ENCODE measurements at regions not wholly inside any gene's neighbourhood (a gene's known extent, or its start where the extent isn't known, plus 50 kb on each side); places are given as distances from the start of the nearest gene placed in this dataset.

- no peak for TF ChIP-seq MEF2D (CRISPR knock-in tag; IDR thresholded peaks at IDR 0.05)
- TF ChIP-seq CHD4 (IDR thresholded peaks at IDR 0.05; ENCODE audit: borderline replicate concordance, low read length): no peak
- TF ChIP-seq CTCF (CRISPR knock-in tag; IDR thresholded peaks at IDR 0.05): no peak
These were observed 579.1 kb downstream of the SLCO4C1 start for GRCh38 chr5:101716941-101717340.
